Neutrophil (primary cell): ENCODE measurements at regions not wholly inside any gene's neighbourhood (a gene's known extent, or its start where the extent isn't known, plus 50 kb on each side); places are given as distances from the start of the nearest gene placed in this dataset.

Source experiments
- H3K27ac ChIP-seq: fragments of 200-600 bp; sonication (generic); 2 replicates; pipeline ENCODE4 v1.5.1; 2016; ENCODE audit warnings: mild to moderate bottlenecking, moderate library complexity
- H3K27me3 ChIP-seq: fragments of 200-600 bp; sonication (generic); 2 replicates; pipeline ENCODE4 v1.6.0; 2016; ENCODE audit warnings: mild to moderate bottlenecking
- H3K36me3 ChIP-seq: fragments of 200-600 bp; sonication (generic); 2 replicates; pipeline ENCODE4 v1.5.1; 2017
- H3K4me1 ChIP-seq, 2 experiments: fragments of 200-600 bp in 1 of 2; sonication (generic) in 1 of 2; 1 replicate in 1 of 2; 2 replicates in 1 of 2; pipeline versions ENCODE4 v1.5.1 to v1.6.1; 2013 to 2016; ENCODE audit warnings: low read depth in 1 of 2, low read length in 1 of 2, mild to moderate bottlenecking in 1 of 2, moderate library complexity in 1 of 2; ENCODE audit not compliant: control insufficient read depth in 1 of 2, insufficient read depth in 1 of 2
- H3K4me3 ChIP-seq, 2 experiments: fragments of 200-600 bp in 1 of 2; sonication (generic) in 1 of 2; 1 replicate in 1 of 2; 2 replicates in 1 of 2; pipeline ENCODE4 v1.5.1; 2013 to 2016; ENCODE audit warnings: low read depth in 1 of 2, low read length in 1 of 2, mild to moderate bottlenecking in 1 of 2, moderate library complexity in 1 of 2
- H3K9me3 ChIP-seq: fragments of 200-600 bp; sonication (generic); 2 replicates; pipeline ENCODE4 v1.5.1; 2016
- CTCF ChIP-seq: fragments of 200-600 bp; sonication (generic); IDR thresholded peaks from 2 replicates; pipeline ENCODE4 v1.5.1; 2016; ENCODE audit warnings: antibody characterized with exemption

DNA sequence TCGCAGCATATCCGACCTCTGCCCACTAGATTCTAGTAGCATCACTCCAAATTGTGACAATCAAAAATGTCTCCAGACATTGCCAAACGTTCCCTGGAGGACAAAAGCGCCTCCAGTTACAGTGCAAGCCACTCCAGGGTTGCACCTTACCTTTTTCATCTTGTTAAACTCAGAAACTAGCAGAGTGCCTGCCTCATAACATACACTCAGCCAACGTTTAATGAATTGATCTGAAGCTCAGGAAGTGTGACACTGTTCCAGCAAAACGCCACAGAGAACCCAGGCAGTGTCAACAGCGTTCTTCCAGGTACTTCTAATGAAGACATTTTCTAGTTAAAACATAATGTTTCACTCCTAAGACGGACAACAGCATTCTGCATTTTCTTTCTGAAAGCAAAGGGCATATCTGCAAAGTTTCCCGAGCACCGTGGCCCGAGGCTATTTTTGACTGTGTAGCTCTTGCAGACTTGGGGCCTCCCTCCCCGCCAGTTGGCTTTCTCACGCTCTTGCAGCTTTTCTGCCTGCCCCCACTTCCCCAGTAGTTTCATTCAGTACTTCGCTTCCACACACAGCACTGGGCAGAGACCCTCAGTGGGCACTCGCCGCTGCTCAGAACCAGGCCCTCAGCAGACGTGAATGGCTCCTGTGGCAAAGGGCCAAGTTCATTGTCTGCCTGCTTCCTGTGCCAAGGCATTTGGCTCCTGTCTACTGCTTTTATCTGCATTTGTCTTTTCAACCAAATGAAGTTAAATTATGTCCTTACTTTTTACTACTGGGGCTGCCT, 133.4 kb upstream of the TTC29 start:
- Histone ChIP-seq H3K9me3 (no peaks in the 10 kb centered on the region), H3K27ac (no peak overlapping the region), H3K27me3 (no peaks in the 10 kb centered on the region), H3K36me3 (no peaks in the 10 kb centered on the region), H3K4me1 (no peaks in the 10 kb centered on the region), H3K4me3 (no peak overlapping the region)
- TF ChIP-seq CTCF: no peak

DNA sequence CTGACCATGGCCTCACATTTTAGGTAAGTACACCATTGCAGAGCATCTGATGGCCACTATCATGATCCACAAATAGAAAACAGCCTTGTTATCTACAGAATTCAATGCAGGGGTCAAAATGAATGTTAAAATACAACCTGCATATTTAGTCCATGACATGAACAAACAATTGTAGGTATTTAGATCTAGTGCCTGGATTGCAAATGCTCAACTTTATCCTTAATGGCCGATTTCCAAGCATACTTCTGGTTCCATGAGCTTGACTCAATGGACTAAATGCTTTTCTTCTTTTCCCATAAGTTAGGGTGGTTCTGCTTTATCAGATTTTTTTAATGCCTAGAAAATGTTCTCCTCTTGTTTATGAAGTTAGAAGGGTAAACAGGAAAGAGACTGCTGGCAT, 139.2 kb upstream of the TTC29 start:
- Histone ChIP-seq H3K27me3 (peaks cover 6% of the 10 kb centered on the region), H3K9me3 (no peaks in the 10 kb centered on the region), H3K27ac (no peak overlapping the region), H3K4me3 (no peak overlapping the region), H3K36me3 (no peaks in the 10 kb centered on the region), H3K4me1 (no peaks in the 10 kb centered on the region)
- no peak for TF ChIP-seq CTCF

DNA sequence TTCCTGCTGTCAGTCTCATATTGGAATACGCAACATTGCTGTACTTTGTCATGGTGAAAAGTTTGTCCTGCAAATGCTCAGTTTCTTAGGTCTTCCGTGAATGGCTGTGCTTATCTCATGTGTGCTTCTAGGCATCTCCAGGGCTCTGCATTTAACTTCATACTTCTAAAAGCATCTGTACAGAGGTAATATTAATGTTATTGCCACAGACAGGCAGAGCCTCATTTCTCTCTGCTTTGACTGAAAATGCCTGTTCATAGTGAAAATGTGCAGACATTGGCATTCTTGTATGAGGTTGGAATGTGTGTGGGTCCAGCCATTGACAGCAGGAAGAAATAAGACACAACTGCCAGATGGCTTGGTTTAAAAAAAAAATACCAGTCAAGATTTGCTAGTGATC, 140.1 kb upstream of the TTC29 start:
- Histone ChIP-seq H3K9me3 (no peaks in the 10 kb centered on the region), H3K4me3 (no peak overlapping the region), H3K36me3 (no peaks in the 10 kb centered on the region), H3K4me1 (no peaks in the 10 kb centered on the region), H3K27me3 (peaks cover 12% of the 10 kb centered on the region), H3K27ac (no peak overlapping the region)
- no peak for TF ChIP-seq CTCF

GRCh38 chr4:147088146-147088545, 142.5 kb upstream of the TTC29 start:
- TF ChIP-seq CTCF: no peak
- no peaks in the 10 kb centered on the region for H3K4me1 ChIP-seq
- no peak overlapping the region for H3K27ac ChIP-seq
- no peaks in the 10 kb centered on the region for H3K9me3 ChIP-seq
- peaks cover 12% of the 10 kb centered on the region for H3K27me3 ChIP-seq
- no peaks in the 10 kb centered on the region for H3K36me3 ChIP-seq
- no peak overlapping the region for H3K4me3 ChIP-seq

GRCh38 chr4:147090486-147090885, 144.8 kb upstream of the TTC29 start:
- Histone ChIP-seq H3K36me3 (no peaks in the 10 kb centered on the region), H3K4me1 (no peaks in the 10 kb centered on the region), H3K27me3 (peaks cover 12% of the 10 kb centered on the region), H3K4me3 (no peak overlapping the region), H3K9me3 (no peaks in the 10 kb centered on the region), H3K27ac (no peak overlapping the region)
- TF ChIP-seq CTCF: no peak
